ENCODE measurements at regions not wholly inside any gene's neighbourhood (a gene's known extent, or its start where the extent isn't known, plus 50 kb on each side); places are given as distances from the start of the nearest gene placed in this dataset.

DNA sequence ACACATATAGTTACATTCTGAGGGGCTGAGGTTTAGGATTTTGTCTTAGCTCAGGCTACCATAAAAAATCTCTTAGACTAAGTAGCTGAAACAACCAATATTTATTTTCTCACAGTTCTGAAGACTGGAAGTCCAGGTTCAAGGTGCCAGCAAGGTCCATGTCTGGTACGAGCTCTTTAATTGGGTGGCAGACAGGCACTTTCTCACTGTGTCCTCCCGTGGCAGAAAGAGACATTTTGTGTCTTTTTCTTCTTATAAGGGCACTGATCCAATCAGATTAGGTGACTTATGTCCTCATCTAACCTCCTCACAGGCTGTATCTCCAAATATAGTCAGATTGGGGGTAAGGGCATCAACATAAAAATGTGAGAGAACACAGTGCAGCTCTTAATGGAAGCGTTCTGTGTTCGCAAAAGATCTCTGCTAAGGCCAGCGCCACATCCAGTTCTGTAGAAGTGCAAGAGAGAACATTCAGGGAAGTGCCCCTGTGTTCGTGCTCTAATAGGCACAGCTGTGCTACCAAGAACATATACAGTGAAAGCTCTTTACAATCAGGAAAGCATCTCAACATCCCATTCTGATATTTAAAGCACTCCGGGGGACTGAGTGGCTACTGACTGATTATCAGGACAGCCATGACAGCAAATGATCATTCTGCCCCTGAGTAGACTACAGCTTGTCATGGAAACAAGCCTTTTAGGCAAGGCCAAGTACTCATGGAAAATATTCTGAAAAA, 819.2 kb downstream of the LIG4 start:
- Mint-ChIP-seq H3K4me3 (no peak overlapping the region), H3K27ac (no peak overlapping the region), H3K27me3 (ENCODE audit: low read depth) (no peaks in the 10 kb centered on the region), H3K4me1 (peaks cover 15% of the 10 kb centered on the region), H3K36me3 (no peaks in the 10 kb centered on the region), H3K9me3 (no peaks in the 10 kb centered on the region)
- TF ChIP-seq, protein P1, sequence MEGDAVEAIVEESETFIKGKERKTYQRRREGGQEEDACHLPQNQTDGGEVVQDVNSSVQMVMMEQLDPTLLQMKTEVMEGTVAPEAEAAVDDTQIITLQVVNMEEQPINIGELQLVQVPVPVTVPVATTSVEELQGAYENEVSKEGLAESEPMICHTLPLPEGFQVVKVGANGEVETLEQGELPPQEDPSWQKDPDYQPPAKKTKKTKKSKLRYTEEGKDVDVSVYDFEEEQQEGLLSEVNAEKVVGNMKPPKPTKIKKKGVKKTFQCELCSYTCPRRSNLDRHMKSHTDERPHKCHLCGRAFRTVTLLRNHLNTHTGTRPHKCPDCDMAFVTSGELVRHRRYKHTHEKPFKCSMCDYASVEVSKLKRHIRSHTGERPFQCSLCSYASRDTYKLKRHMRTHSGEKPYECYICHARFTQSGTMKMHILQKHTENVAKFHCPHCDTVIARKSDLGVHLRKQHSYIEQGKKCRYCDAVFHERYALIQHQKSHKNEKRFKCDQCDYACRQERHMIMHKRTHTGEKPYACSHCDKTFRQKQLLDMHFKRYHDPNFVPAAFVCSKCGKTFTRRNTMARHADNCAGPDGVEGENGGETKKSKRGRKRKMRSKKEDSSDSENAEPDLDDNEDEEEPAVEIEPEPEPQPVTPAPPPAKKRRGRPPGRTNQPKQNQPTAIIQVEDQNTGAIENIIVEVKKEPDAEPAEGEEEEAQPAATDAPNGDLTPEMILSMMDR (IDR thresholded peaks at IDR 0.05; ENCODE audit: unreplicated experiment), result no peak
- no peak for DNase-seq (ENCODE audit: low spot score in 2 of 2, unreplicated experiment in 2 of 2)

DNA sequence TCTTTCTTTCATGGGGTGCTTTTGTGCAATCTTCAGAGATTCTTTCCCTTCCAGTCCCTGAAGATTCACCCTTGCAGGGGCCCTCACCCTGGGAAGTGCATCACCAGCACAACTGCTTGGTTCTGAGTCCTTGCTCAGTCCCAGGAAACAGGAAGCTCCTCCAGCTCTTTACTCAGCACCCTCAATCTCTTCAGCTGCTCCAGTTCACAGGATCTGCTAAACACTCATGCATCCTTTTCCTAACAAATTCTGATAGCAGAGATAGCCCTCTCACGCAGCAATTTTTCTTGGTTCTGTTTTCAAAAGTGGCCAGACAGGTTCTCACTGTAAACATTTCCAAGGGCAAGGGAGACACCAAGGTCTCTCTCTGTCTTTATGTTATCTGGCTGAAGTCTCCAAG, 823.1 kb downstream of the LIG4 start:
- Mint-ChIP-seq H3K27me3 (ENCODE audit: low read depth) (peaks cover 7% of the 10 kb centered on the region), H3K36me3 (no peaks in the 10 kb centered on the region), H3K9me3 (no peaks in the 10 kb centered on the region), H3K4me1 (peaks cover 23% of the 10 kb centered on the region), H3K4me3 (no peak overlapping the region), H3K27ac (no peak overlapping the region)
- DNase-seq (ENCODE audit: low spot score in 2 of 2, unreplicated experiment in 2 of 2), result no peak
- TF ChIP-seq, protein P1 (IDR thresholded peaks at IDR 0.05; ENCODE audit: unreplicated experiment), result no peak

DNA sequence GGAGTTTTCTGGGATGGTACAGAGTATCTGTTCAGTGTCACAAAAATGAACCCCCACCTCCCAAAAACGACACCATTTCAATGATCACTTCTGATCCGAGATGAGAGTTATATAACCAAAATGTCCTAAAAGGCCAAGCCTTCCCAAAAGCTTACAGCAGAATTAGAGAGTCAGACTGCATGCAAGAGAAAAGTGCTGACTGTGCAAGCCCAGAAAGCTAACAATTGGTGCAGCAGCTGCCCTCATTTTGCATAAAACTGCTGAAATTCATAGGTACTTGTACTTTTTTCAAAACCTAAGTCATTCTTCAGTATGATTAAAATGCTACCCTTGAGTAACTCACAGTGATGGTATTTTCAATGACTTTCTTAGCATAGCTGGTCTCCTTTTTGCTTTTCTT, 819.6 kb upstream of the ARGLU1 start:
- Mint-ChIP-seq H3K27me3 (ENCODE audit: low read depth) (peaks cover 22% of the 10 kb centered on the region), H3K4me1 (peaks cover 24% of the 10 kb centered on the region), H3K4me3 (no peak overlapping the region), H3K27ac (no peak overlapping the region), H3K9me3 (no peaks in the 10 kb centered on the region), H3K36me3 (no peaks in the 10 kb centered on the region)
- no peak for DNase-seq (ENCODE audit: low spot score in 2 of 2, unreplicated experiment in 2 of 2)
- TF ChIP-seq, protein P1 (IDR thresholded peaks at IDR 0.05; ENCODE audit: unreplicated experiment), result no peak

DNA sequence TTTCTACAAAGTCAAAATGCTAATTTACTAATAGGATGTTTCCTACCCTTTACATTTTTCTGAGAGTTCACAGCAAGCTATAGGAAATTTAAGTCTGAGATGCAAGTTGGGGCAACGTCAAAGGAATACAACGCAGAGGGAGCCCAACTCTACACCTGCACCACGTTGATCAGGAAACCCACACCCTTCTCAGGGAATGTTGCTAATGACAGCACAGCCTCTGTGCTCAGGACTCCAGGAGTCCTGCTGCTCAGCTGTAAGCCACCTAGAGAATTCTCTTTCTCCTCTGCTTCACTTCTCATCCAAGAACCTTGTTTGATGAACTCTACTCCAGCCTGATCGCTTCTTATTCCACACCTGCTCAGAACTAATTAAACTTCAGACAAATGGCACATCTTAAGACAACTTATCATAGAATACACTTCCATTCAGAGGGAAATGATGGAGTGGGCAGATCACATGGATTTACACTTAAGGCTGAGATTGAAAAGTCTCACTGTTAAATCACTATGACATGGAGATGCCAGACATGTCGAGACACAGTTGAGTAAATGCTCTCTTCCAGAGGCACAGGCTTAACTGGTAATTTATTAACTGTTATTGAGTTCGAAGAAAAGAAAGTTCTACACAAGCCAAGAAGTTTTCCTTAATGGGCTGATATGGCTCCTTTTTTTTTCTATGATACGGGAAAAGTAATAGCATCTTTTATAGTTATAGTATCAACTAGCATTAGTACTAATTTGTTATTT, 811.6 kb upstream of the ARGLU1 start:
- TF ChIP-seq, protein P1 (IDR thresholded peaks at IDR 0.05; ENCODE audit: unreplicated experiment), result no peak
- no peak overlapping the region for H3K27ac Mint-ChIP-seq
- peaks cover 25% of the 10 kb centered on the region for H3K27me3 Mint-ChIP-seq (ENCODE audit: low read depth)
- DNase-seq (ENCODE audit: low spot score in 2 of 2, unreplicated experiment in 2 of 2), result no peak
- no peaks in the 10 kb centered on the region for H3K9me3 Mint-ChIP-seq
- no peaks in the 10 kb centered on the region for H3K36me3 Mint-ChIP-seq
- peaks cover 4% of the 10 kb centered on the region for H3K4me1 Mint-ChIP-seq
- no peak overlapping the region for H3K4me3 Mint-ChIP-seq

DNA sequence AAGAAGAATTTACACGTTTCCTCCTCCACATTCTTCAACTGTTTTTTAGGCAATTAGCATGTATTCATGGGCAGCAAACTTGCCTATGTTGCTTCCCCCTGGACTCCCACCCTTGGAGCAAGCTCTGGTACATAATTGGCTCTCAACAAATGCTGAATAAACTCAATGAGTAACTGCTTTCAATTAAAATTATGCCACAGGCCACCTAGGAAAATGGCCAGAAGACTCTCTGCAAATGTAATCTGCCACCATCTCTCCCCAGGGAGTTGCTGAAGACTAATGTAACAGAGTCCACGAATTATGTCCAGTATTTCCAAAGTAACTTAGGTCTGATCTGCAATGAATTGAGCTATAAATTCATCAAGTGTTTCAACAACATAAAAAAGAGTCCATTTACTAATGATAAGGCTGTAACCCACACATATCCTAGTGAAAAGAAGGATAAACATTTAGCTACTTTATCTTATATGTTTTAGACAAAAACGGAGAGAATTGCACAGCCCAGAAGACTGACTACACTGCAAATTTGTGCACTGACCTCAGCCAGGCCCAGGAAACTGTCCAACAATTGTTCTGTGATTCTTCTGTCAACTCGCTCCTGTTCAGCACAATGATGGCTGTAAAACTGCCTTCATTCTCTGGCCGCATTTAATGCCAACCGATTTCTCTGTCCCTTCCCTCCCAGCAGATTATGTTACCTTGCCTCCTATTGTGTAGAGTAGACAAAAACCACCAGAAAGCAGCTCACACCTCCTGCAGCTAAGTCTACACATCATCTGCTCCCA, 808.6 kb upstream of the ARGLU1 start:
- H3K4me3 Mint-ChIP-seq, result no peak overlapping the region
- no peak overlapping the region for H3K27ac Mint-ChIP-seq
- TF ChIP-seq, protein P1 (IDR thresholded peaks at IDR 0.05; ENCODE audit: unreplicated experiment), result no peak
- H3K27me3 Mint-ChIP-seq (ENCODE audit: low read depth), result peaks cover 23% of the 10 kb centered on the region
- no peak for DNase-seq (ENCODE audit: low spot score in 2 of 2, unreplicated experiment in 2 of 2)
- no peaks in the 10 kb centered on the region for H3K9me3 Mint-ChIP-seq
- peaks cover 6% of the 10 kb centered on the region for H3K4me1 Mint-ChIP-seq
- H3K36me3 Mint-ChIP-seq, result no peaks in the 10 kb centered on the region
